ENCODE measurements at regions not wholly inside any gene's neighbourhood (a gene's known extent, or its start where the extent isn't known, plus 50 kb on each side); places are given as distances from the start of the nearest gene placed in this dataset.

- no peak for DNase-seq
These were observed 77.5 kb upstream of the OLFM1 start for GRCh38 chr9:135009794-135010585.

- DNase-seq = no peak
These were observed 76.9 kb upstream of the OLFM1 start for GRCh38 chr9:135010586-135010860.

DNA sequence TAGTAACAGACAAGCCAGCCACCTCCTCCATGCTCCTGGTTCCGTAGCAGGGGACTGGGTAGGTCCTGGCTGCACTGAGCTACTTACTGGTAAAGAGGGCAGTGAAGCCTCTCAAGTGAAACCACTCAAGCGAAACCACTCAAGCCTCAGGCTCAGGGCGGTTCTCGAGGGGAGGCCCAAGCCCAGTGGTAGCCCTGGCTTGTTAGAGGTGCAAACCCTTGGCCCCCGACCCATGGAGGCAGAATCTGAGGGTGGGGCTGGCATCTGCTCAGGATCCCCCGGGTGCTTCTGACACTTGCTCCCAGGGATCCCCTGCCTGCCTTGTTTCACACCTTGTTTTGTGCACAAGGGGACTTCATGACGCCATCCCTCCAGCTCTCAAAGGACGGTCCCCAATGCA, 76.5 kb upstream of the OLFM1 start:
- DNase-seq = peak; percentile 82

DNA sequence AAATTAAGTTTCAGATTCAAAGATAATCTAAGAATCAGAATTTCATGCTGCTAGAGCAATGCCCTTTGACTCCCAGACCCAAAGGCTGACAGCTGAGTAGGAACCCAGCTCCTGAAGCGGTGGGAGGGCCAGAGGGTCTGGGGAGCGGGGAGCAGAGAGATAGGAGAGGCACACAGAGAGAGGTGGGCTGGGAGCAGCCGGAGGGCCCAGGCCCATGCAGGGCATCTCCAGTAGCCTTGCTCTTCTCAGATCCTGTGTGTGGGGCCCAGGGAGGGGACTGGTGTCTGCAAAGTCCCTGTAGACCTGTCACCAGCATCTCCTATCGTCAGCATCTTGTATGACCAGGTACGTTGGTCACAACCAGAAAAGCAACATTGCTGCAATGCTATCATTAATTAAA, 75.3 kb upstream of the OLFM1 start:
- no peak for DNase-seq

- no peak for DNase-seq
These were observed 73.0 kb upstream of the OLFM1 start for GRCh38 chr9:135014311-135015010.

- no peak for DNase-seq
These were observed 72.4 kb upstream of the OLFM1 start for GRCh38 chr9:135015096-135015495.

DNA sequence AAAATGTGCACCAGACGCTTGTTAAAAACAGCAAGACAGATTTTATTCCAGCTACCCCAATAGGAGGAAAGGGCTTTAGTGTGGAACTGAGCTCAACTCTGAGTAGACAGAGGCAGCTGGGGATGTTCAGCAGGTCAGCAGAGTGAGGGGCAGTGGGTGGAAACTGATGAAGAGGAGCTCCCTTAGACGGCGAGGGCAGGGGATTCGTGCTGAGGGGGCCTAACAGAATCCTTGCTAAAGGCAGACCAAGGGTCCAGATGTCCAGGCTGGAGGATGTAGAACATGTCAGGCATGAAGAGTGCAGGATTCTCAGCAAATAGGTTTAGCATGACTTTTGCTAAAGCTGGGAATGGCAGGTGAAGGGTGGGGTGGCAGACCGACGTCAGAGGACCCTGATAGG, 71.9 kb upstream of the OLFM1 start:
- no peak for DNase-seq

DNA sequence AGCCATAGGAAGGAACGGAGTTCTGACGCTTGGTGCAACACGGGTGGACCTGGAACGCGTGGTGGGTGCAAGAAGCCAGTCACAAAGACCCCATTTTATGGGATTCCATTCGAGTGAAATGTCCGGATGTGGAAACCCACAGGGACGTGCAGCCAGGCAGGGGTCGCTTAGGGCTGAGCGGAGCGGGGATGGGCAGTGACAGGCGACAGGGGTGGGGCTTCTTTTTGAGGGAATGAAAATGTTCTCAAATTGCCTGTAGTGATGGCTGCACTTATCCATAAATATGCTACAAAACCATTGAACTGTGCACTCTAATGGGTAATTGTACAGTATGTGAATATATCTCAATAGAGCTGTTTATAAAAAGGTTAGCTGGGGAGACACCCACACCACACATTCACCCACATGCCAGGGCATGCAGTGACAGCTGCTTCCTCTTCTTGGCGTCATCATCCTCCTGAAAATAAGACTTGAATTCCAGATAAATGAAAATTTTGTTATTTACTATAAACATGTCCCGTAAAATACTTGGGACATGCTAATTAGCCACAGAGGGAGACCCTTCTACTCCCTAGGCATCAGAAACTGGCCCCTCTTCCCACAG, 71.3 kb upstream of the OLFM1 start:
- peak; percentile 27 for DNase-seq

GRCh38 chr9:135016876-135017275, 70.6 kb upstream of the OLFM1 start:
- no peak for DNase-seq

DNA sequence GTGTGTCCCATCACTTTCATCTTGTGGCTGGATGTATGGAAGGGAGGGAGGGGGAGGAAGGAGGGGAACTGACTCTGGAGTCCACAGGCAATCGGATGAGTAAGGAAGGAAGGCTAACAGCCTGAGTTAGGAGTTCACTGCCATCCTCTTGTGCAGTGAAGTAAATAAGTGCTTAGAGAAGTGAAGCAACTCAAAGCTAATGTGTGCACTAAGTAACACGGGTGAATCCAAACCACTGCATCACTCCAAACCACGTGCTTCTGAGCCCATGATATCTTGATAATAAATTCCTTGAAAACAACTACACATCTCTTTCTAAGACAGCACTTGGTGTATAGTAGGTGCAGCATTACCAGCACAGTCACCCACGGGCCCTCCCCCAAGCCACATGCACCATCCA, 69.6 kb upstream of the OLFM1 start:
- DNase-seq = no peak

GRCh38 chr9:135018306-135018915, 69.1 kb upstream of the OLFM1 start:
- DNase-seq = no peak

DNA sequence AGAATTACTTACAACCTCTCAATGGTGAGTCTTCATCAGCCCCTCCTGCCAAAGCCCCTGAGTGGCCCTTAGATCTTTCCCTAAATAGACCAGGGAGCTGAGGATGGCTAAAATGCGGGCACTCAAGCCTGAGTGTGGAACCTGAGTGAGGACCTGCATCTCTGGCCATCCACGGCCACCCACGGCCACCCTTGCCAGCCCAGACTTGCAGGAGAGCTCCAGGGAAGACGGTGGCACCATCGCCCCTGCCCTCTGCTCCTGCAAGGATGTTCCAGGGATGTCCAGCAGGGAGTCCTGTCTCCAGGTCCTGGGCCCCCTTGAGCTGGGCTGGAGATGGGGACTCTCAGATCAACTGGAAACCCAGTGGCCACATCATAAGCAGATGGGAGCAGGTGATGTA, 68.2 kb upstream of the OLFM1 start:
- no peak for DNase-seq

- no peak for DNase-seq
These were observed 66.7 kb upstream of the OLFM1 start for GRCh38 chr9:135020481-135021392.

DNA sequence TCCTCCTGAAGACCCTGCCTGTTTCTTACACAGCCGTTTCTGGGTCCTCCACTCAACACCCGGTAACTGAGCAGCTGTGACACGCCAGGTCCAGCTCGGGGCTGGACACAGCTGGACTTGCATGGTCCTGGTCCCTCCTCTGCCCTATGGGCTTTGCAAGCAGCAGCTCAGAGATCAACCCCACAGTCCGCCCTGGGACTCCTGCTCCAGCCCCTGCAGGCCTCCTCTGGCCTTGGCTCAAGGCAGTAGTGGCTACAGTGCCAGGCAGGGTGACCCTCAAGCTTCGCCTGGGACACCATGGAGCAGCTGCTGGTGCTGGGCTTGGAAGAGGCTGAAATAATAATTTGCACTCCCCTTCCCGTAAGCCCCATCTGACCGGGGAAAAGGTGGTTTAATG, 66.1 kb upstream of the OLFM1 start:
- DNase-seq = no peak

- DNase-seq = no peak
These were observed 65.1 kb upstream of the OLFM1 start for GRCh38 chr9:135022191-135022870.

- DNase-seq = no peak
These were observed 64.2 kb upstream of the OLFM1 start for GRCh38 chr9:135023088-135023785.

- DNase-seq = no peak
These were observed 63.6 kb upstream of the OLFM1 start for GRCh38 chr9:135023786-135024405.

GRCh38 chr9:135029463-135029862, 58.0 kb upstream of the OLFM1 start:
- no peak for DNase-seq

GRCh38 chr9:135029871-135030565, 57.5 kb upstream of the OLFM1 start:
- DNase-seq = no peak

DNA sequence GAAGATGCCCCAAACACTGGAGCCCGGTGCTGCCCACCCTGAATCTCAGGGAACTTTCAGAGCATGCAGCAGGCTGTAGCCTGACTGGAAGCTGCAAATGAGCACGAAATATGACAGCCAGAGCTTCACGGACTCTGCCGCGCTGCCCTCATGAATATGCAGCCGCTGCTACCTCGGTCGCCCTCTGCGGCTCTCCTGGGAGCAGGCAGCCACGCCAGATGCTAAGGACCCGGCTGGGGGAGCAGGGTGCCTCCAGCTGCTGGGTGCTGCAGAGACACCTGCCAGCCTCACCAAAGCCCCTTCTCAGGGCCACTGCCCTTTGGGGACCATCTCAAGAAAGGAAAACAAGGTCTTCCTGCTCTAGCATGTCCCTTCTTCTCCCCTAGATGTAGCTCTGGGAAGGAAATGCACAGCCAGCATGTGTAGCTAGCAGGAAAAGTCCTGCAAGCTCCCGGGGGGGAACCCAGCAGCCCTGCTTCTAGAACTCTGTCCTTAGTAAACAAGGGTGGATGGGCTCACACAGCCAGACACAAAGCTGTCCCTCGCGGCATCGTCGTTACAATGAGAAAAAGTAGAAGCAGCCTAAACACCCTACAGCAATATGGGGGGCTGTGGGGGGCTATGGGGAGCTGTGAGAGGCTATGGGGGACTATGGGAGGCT, 56.8 kb upstream of the OLFM1 start:
- DNase-seq = no peak

All from DMS79 (cell line).